ENCODE measurements at regions not wholly inside any gene's neighbourhood (a gene's known extent, or its start where the extent isn't known, plus 50 kb on each side); places are given as distances from the start of the nearest gene placed in this dataset.

GRCh38 chr1:87926921-87927320 lies 598.2 kb downstream of the LMO4 start:
- no peak for DNase-seq (ENCODE audit: low spot score)

GRCh38 chr1:87927391-87928280 lies 599.0 kb downstream of the LMO4 start:
- no peak for DNase-seq (ENCODE audit: low spot score)

GRCh38 chr1:87928623-87929022 lies 599.9 kb downstream of the LMO4 start:
- peak; percentile 10 for DNase-seq (ENCODE audit: low spot score)

- DNase-seq (ENCODE audit: low spot score) = no peak
Observed at GRCh38 chr1:87929906-87930305, 601.2 kb downstream of the LMO4 start.

- no peak for DNase-seq (ENCODE audit: low spot score)
Observed at GRCh38 chr1:87930796-87931195, 602.1 kb downstream of the LMO4 start.

- no peak for DNase-seq (ENCODE audit: low spot score)
Observed at GRCh38 chr1:87933171-87933570, 604.5 kb downstream of the LMO4 start.

GRCh38 chr1:87935130-87935529 lies 606.5 kb downstream of the LMO4 start:
- DNase-seq (ENCODE audit: low spot score) = no peak

GRCh38 chr1:87937831-87938395 lies 609.2 kb downstream of the LMO4 start:
- no peak for DNase-seq (ENCODE audit: low spot score)

GRCh38 chr1:87938631-87939030 lies 610.0 kb downstream of the LMO4 start:
- no peak for DNase-seq (ENCODE audit: low spot score)

- DNase-seq (ENCODE audit: low spot score) = no peak
Observed at GRCh38 chr1:87939444-87939843, 610.8 kb downstream of the LMO4 start.

GRCh38 chr1:87940421-87940820 lies 611.7 kb downstream of the LMO4 start:
- no peak for DNase-seq (ENCODE audit: low spot score)

GRCh38 chr1:87941337-87941946 lies 612.8 kb downstream of the LMO4 start:
- no peak for DNase-seq (ENCODE audit: low spot score)

- DNase-seq (ENCODE audit: low spot score) = no peak
Observed at GRCh38 chr1:87942165-87942564, 613.5 kb downstream of the LMO4 start.

GRCh38 chr1:87949711-87950110 lies 621.0 kb downstream of the LMO4 start:
- no peak for DNase-seq (ENCODE audit: low spot score)

GRCh38 chr1:87950369-87950768 lies 621.7 kb downstream of the LMO4 start:
- DNase-seq (ENCODE audit: low spot score) = no peak

- DNase-seq (ENCODE audit: low spot score) = no peak
Observed at GRCh38 chr1:87951409-87951808, 622.7 kb downstream of the LMO4 start.

GRCh38 chr1:87951852-87952251 lies 623.2 kb downstream of the LMO4 start:
- no peak for DNase-seq (ENCODE audit: low spot score)

GRCh38 chr1:87953121-87953520 lies 624.4 kb downstream of the LMO4 start:
- no peak for DNase-seq (ENCODE audit: low spot score)

GRCh38 chr1:87953732-87954344 lies 625.2 kb downstream of the LMO4 start:
- DNase-seq (ENCODE audit: low spot score) = peak; percentile 30

- DNase-seq (ENCODE audit: low spot score) = no peak
Observed at GRCh38 chr1:87955038-87955437, 626.4 kb downstream of the LMO4 start.

GRCh38 chr1:87956072-87956471 lies 627.4 kb downstream of the LMO4 start:
- DNase-seq (ENCODE audit: low spot score) = no peak

- DNase-seq (ENCODE audit: low spot score) = no peak
Observed at GRCh38 chr1:87956750-87957149, 628.1 kb downstream of the LMO4 start.

- no peak for DNase-seq (ENCODE audit: low spot score)
Observed at GRCh38 chr1:87957331-87957730, 628.7 kb downstream of the LMO4 start.
